OCI-LY1 (cell line): ENCODE measurements at regions not wholly inside any gene's neighbourhood (a gene's known extent, or its start where the extent isn't known, plus 50 kb on each side); places are given as distances from the start of the nearest gene placed in this dataset.

Source experiments
- CTCF ChIP-seq: fragments of 200-600 bp; sonication (generic), shearing (Covaris generic); IDR thresholded peaks from 2 replicates; pipeline ENCODE4 v1.5.1; 2017; ENCODE audit warnings: mild to moderate bottlenecking, antibody characterized with exemption, low read length, moderate library complexity, mixed read lengths
- EZH2 ChIP-seq: fragments of 200-600 bp; sonication (generic), shearing (Covaris generic); IDR thresholded peaks from 2 replicates; pipeline ENCODE4 v1.8.0; 2017; ENCODE audit warnings: borderline replicate concordance, mixed run types, mild to moderate bottlenecking, antibody characterized with exemption, low read length, moderate library complexity, mixed read lengths

GRCh38 chr1:114270718-114271117, 117.0 kb upstream of the SYT6 start:
- TF ChIP-seq CTCF (no peak), EZH2 (no peak)
